ENCODE measurements at regions not wholly inside any gene's neighbourhood (a gene's known extent, or its start where the extent isn't known, plus 50 kb on each side); places are given as distances from the start of the nearest gene placed in this dataset.

- BruUV-seq (replicated peaks): no TSS peak
- TF ChIP-seq POLR2A (IDR thresholded peaks at IDR 0.05; ENCODE audit: borderline replicate concordance, extremely low read depth, insufficient read depth, insufficient read length) (no peak), RAD21 (IDR thresholded peaks at IDR 0.05; ENCODE audit: low read depth) (no peak), SP1 (IDR thresholded peaks at IDR 0.05; ENCODE audit: low read depth) (no peak), TCF7L2 (IDR thresholded peaks at IDR 0.05; ENCODE audit: borderline replicate concordance, extremely low read depth, insufficient read depth, insufficient read length) (no peak), CBX3 (IDR thresholded peaks at IDR 0.05; ENCODE audit: low read depth) (no peak)
- Histone ChIP-seq H3K9me3 (ENCODE audit: control insufficient read depth in 1 of 2, insufficient read depth in 1 of 2, low read depth in 1 of 2, low read length in 2 of 2) (no peaks in the 10 kb centered on the region), H3K79me2 (ENCODE audit: insufficient read depth, low read length) (no peaks in the 10 kb centered on the region), H3K9me2 (ENCODE audit: insufficient read depth) (no peaks in the 10 kb centered on the region), H3K27me3 (ENCODE audit: insufficient read depth, low read length) (peaks cover 17% of the 10 kb centered on the region; the same call in 1 of the 2 replicates), H3K27ac (ENCODE audit: low read depth, low read length) (no peak overlapping the region), H3K4me1 (ENCODE audit: control insufficient read depth in 1 of 2, insufficient read depth in 2 of 2, low read length in 2 of 2) (no peaks in the 10 kb centered on the region), H3K36me3 (ENCODE audit: control insufficient read depth in 1 of 2, insufficient read depth in 2 of 2, low read length in 2 of 2) (no peaks in the 10 kb centered on the region), H2AFZ (ENCODE audit: low read depth, low read length, poor library complexity, severe bottlenecking) (no peak overlapping the region), H3K9ac (ENCODE audit: low read length) (no peak overlapping the region), H3K4me2 (ENCODE audit: low read length) (no peak overlapping the region), H3K4me3 (replicated peaks in 1 of 2; ENCODE audit: low read depth in 1 of 2, low read length in 2 of 2) (no peak overlapping the region), H4K20me1 (ENCODE audit: insufficient read depth) (no peaks in the 10 kb centered on the region)
- intact Hi-C loops (cut with micrococcal nuclease): loop anchor here (10.0 kb wide), 1 partner anchor 232 kb away; no protein-coding TSS in a partner anchor
- DNase-seq (ENCODE audit: low read depth, low spot score) (no peak), ATAC-seq (no peak)
- ChIA-PET RAD21 (ENCODE audit: low non-redundant PET in 1 of 2, low total read pairs in 2 of 2, uncharacterized antibody in 2 of 2, unreplicated experiment in 2 of 2) (no interaction called here), POLR2A (no interaction called here), CTCF (no interaction called here)
Observed at GRCh38 chr1:5742801-5743200, 249.4 kb downstream of the NPHP4 start.

- Histone ChIP-seq H3K79me2 (ENCODE audit: insufficient read depth, low read length) (no peaks in the 10 kb centered on the region), H3K27ac (ENCODE audit: low read depth, low read length) (no peak overlapping the region), H3K4me2 (ENCODE audit: low read length) (no peak overlapping the region), H3K9ac (ENCODE audit: low read length) (no peak overlapping the region), H3K36me3 (ENCODE audit: control insufficient read depth in 1 of 2, insufficient read depth in 2 of 2, low read length in 2 of 2) (no peaks in the 10 kb centered on the region), H3K4me3 (replicated peaks in 1 of 2; ENCODE audit: low read depth in 1 of 2, low read length in 2 of 2) (no peak overlapping the region), H3K27me3 (ENCODE audit: insufficient read depth, low read length) (peaks cover 24% of the 10 kb centered on the region; the same call in 1 of the 2 replicates), H4K20me1 (ENCODE audit: insufficient read depth) (no peaks in the 10 kb centered on the region), H3K4me1 (ENCODE audit: control insufficient read depth in 1 of 2, insufficient read depth in 2 of 2, low read length in 2 of 2) (no peaks in the 10 kb centered on the region), H3K9me3 (ENCODE audit: control insufficient read depth in 1 of 2, insufficient read depth in 1 of 2, low read depth in 1 of 2, low read length in 2 of 2) (no peaks in the 10 kb centered on the region), H3K9me2 (ENCODE audit: insufficient read depth) (no peaks in the 10 kb centered on the region), H2AFZ (ENCODE audit: low read depth, low read length, poor library complexity, severe bottlenecking) (no peak overlapping the region)
- RAD21 ChIA-PET (ENCODE audit: low non-redundant PET in 1 of 2, low total read pairs in 2 of 2, uncharacterized antibody in 2 of 2, unreplicated experiment in 2 of 2): no interaction called here
- POLR2A ChIA-PET: no interaction called here
- DNase-seq (ENCODE audit: low read depth, low spot score) (no peak), ATAC-seq (no peak)
- TF ChIP-seq EGR1 (IDR thresholded peaks at IDR 0.05; ENCODE audit: low read depth) (no peak), SIN3A (IDR thresholded peaks at IDR 0.05; ENCODE audit: low read depth) (no peak), EZH2phosphoT487 (IDR thresholded peaks at IDR 0.05; ENCODE audit: borderline replicate concordance) (no peak), ELF1 (IDR thresholded peaks at IDR 0.05; ENCODE audit: borderline replicate concordance, low read depth) (no peak), SRF (IDR thresholded peaks at IDR 0.05; ENCODE audit: low read depth) (no peak), CTCF (IDR thresholded peaks at IDR 0.05 in 2 of 3, conservative IDR thresholded peaks at IDR 0.05 in 1 of 3; ENCODE audit: borderline replicate concordance in 1 of 3, insufficient read depth in 1 of 3, low read depth in 2 of 3, low read length in 2 of 3) (no peak), CBX3 (IDR thresholded peaks at IDR 0.05; ENCODE audit: low read depth) (no peak), ZBTB33 (IDR thresholded peaks at IDR 0.05; ENCODE audit: extremely low read depth, insufficient replicate concordance, low read length) (no peak)
- intact Hi-C loops (cut with micrococcal nuclease): loop anchor here (10.0 kb wide), 1 partner anchor 233 kb away; no protein-coding TSS in a partner anchor
- CTCF ChIA-PET: no interaction called here
- no TSS peak for BruUV-seq (replicated peaks)
Observed at GRCh38 chr1:5742032-5742431, 250.2 kb downstream of the NPHP4 start.

All from HCT116 (cell line).